Activated T-cell treated with anti-CD3 and anti-CD28 coated beads, Interleukin-2, amount 50 U/mL, for 1 hour (primary cell): ENCODE measurements at regions not wholly inside any gene's neighbourhood (a gene's known extent, or its start where the extent isn't known, plus 50 kb on each side); places are given as distances from the start of the nearest gene placed in this dataset.
"Not testable (repeated sequence)": the region's sequence is repeated elsewhere in the genome, so short reads cannot be mapped to it uniquely, and the experiment has no call there.

Experiments used
- DNase-seq: peaks from one replicate; pipeline ENCODE4 v3.0.0-alpha.2; 2020

GRCh38 chr2:100704711-100705110 lies 115.2 kb upstream of the NPAS2 start:
- no peak for DNase-seq

- DNase-seq, result no peak
Observed at GRCh38 chr2:100707016-100707947, 112.7 kb upstream of the NPAS2 start.

GRCh38 chr2:100708333-100708732 lies 111.6 kb upstream of the NPAS2 start:
- no peak for DNase-seq

- DNase-seq, result no peak
Observed at GRCh38 chr2:100713106-100713505, 106.8 kb upstream of the NPAS2 start.

GRCh38 chr2:100714396-100715010 lies 105.4 kb upstream of the NPAS2 start:
- DNase-seq, result not testable (repeated sequence)

GRCh38 chr2:100715861-100716260 lies 104.1 kb upstream of the NPAS2 start:
- DNase-seq, result not testable (repeated sequence)

- no peak for DNase-seq
Observed at GRCh38 chr2:100716581-100716980, 103.4 kb upstream of the NPAS2 start.

- DNase-seq, result no peak
Observed at GRCh38 chr2:100718065-100718629, 101.8 kb upstream of the NPAS2 start.

- no peak for DNase-seq
Observed at GRCh38 chr2:100720445-100720844, 99.5 kb upstream of the NPAS2 start.

GRCh38 chr2:100721693-100722092 lies 98.2 kb upstream of the NPAS2 start:
- no peak for DNase-seq

GRCh38 chr2:100722125-100722524 lies 97.8 kb upstream of the NPAS2 start:
- no peak for DNase-seq

- DNase-seq, result no peak
Observed at GRCh38 chr2:100726866-100727265, 93.1 kb upstream of the NPAS2 start.

GRCh38 chr2:100730290-100730868 lies 89.6 kb upstream of the NPAS2 start:
- DNase-seq, result peak; percentile 42

GRCh38 chr2:100731535-100731981 lies 88.4 kb upstream of the NPAS2 start:
- no peak for DNase-seq

- no peak for DNase-seq
Observed at GRCh38 chr2:100733391-100734187, 86.3 kb upstream of the NPAS2 start.

- no peak for DNase-seq
Observed at GRCh38 chr2:100736121-100736915, 83.6 kb upstream of the NPAS2 start.

GRCh38 chr2:100739735-100740432 lies 80.1 kb upstream of the NPAS2 start:
- no peak for DNase-seq

GRCh38 chr2:100741880-100742276 lies 78.1 kb upstream of the NPAS2 start:
- no peak for DNase-seq

GRCh38 chr2:100742277-100743254 lies 77.4 kb upstream of the NPAS2 start:
- DNase-seq, result no peak

GRCh38 chr2:100743741-100744140 lies 76.2 kb upstream of the NPAS2 start:
- no peak for DNase-seq
